ENCODE measurements at regions not wholly inside any gene's neighbourhood (a gene's known extent, or its start where the extent isn't known, plus 50 kb on each side); places are given as distances from the start of the nearest gene placed in this dataset.

- TF ChIP-seq, protein P1, sequence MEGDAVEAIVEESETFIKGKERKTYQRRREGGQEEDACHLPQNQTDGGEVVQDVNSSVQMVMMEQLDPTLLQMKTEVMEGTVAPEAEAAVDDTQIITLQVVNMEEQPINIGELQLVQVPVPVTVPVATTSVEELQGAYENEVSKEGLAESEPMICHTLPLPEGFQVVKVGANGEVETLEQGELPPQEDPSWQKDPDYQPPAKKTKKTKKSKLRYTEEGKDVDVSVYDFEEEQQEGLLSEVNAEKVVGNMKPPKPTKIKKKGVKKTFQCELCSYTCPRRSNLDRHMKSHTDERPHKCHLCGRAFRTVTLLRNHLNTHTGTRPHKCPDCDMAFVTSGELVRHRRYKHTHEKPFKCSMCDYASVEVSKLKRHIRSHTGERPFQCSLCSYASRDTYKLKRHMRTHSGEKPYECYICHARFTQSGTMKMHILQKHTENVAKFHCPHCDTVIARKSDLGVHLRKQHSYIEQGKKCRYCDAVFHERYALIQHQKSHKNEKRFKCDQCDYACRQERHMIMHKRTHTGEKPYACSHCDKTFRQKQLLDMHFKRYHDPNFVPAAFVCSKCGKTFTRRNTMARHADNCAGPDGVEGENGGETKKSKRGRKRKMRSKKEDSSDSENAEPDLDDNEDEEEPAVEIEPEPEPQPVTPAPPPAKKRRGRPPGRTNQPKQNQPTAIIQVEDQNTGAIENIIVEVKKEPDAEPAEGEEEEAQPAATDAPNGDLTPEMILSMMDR (conservative IDR thresholded peaks at IDR 0.05; ENCODE audit: low read depth), result no peak
- H3K27ac ChIP-seq, result no peak overlapping the region
- ChIA-PET CTCF (no interaction called here), POLR2A (ENCODE audit: low non-redundant PET) (no interaction called here)
- DNase-seq (ENCODE audit: low spot score), result no peak
Observed at GRCh38 chr16:55203570-55203969, 120.4 kb upstream of the IRX6 start.

DNA sequence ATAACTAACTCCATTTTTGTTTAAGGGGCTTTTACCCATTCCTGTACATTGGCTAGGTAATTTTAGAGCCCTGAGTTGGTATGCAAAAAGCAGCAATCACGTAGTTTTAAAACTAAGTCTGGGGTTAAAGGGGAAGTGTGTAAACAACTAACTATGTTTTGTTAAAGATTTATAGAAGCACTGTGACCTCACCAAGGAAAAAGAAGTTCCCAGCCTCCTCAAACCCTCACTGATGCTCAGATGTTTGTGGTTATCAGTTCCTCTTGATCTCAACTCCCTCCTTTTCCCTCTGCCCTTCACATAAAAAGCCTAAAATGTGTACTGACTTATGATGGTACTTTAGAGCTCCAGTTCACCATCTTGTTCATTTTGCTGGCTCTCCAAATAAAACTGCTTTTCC, 119.9 kb upstream of the IRX6 start:
- H3K27ac ChIP-seq, result no peak overlapping the region
- ChIA-PET POLR2A (ENCODE audit: low non-redundant PET) (no interaction called here), CTCF (no interaction called here)
- TF ChIP-seq, protein P1 (conservative IDR thresholded peaks at IDR 0.05; ENCODE audit: low read depth), result no peak
- DNase-seq (ENCODE audit: low spot score), result no peak

GRCh38 chr16:55204923-55205322, 119.1 kb upstream of the IRX6 start:
- H3K27ac ChIP-seq, result no peak overlapping the region
- ChIA-PET POLR2A (ENCODE audit: low non-redundant PET) (no interaction called here), CTCF (no interaction called here)
- TF ChIP-seq, protein P1 (conservative IDR thresholded peaks at IDR 0.05; ENCODE audit: low read depth), result no peak
- no peak for DNase-seq (ENCODE audit: low spot score)

GRCh38 chr16:55207693-55208428, 116.1 kb upstream of the IRX6 start:
- no peak for DNase-seq (ENCODE audit: low spot score)
- H3K27ac ChIP-seq, result no peak overlapping the region
- ChIA-PET POLR2A (ENCODE audit: low non-redundant PET) (no interaction called here), CTCF (no interaction called here)
- TF ChIP-seq, protein P1 (conservative IDR thresholded peaks at IDR 0.05; ENCODE audit: low read depth), result no peak

DNA sequence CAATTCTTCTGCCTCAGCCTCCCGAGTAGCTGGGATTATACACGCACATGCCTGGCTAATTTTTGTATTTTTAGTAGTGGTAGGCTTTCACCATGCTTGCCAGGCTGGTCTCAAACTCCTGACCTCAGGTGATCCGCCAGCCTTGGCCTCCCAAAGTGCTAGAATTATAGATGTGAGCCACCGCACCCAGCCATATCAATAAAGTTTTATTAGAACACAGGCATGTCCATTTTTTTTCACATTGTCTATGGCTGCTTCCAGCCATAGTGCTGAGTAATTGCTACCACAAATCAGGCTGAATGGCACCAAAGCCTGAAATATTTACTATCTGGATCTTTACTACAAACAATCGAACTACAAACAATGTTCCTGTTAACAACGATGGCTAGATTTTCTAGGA, 114.4 kb upstream of the IRX6 start:
- DNase-seq (ENCODE audit: low spot score), result no peak
- ChIA-PET POLR2A (ENCODE audit: low non-redundant PET) (no interaction called here), CTCF (interaction anchor here (0.6 kb wide), 1 partner anchor 12 kb away, joined by 3 read pairs; no protein-coding TSS in a partner anchor)
- TF ChIP-seq, protein P1 (conservative IDR thresholded peaks at IDR 0.05; ENCODE audit: low read depth), result no peak
- H3K27ac ChIP-seq, result no peak overlapping the region

DNA sequence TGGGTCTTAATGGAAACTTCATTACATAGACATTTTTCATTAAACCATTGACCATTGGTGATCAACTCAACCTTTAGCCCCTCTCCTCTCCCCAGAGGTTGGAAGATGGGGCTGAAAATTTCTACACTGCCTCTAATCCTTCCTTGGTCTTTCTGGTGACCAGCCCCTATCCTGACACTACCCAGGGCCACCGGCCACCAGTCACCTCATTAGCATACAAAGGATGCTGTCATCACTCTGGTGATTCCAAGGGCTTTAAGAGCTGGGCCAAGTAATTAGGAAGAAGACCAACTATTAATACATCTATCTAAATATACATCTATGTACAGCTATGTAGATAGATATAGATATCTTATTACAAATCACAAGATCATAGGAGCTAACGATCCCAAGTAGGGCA, 111.2 kb upstream of the IRX6 start:
- ChIA-PET CTCF (interaction anchor here (0.6 kb wide), 1 partner anchor 159 kb away, joined by 3 read pairs; no protein-coding TSS in a partner anchor), POLR2A (ENCODE audit: low non-redundant PET) (no interaction called here)

More for the DNA sequence above, 111.2 kb upstream of the IRX6 start:
- DNase-seq (ENCODE audit: low spot score), result no peak
- TF ChIP-seq, protein P1 (conservative IDR thresholded peaks at IDR 0.05; ENCODE audit: low read depth), result no peak
- no peak overlapping the region for H3K27ac ChIP-seq
